Activated naive CD8-positive, alpha-beta T cell treated with anti-CD3 and anti-CD28 coated beads for 36 hours (primary cell): ENCODE measurements at regions not wholly inside any gene's neighbourhood (a gene's known extent, or its start where the extent isn't known, plus 50 kb on each side); places are given as distances from the start of the nearest gene placed in this dataset.
"Not testable (repeated sequence)": the region's sequence is repeated elsewhere in the genome, so short reads cannot be mapped to it uniquely, and the experiment has no call there.

Source experiments
- DNase-seq: peaks from one replicate; pipeline ENCODE4 v3.0.0; 2021
- H3K27ac Mint-ChIP-seq: one replicate; pipeline ENCODE4 v1.8.0; 2022; ENCODE audit warnings: mild to moderate bottlenecking, moderate library complexity, mixed read lengths
- H3K27me3 Mint-ChIP-seq: one replicate; pipeline ENCODE4 v1.8.0; 2022; ENCODE audit warnings: mild to moderate bottlenecking, mixed read lengths
- H3K36me3 Mint-ChIP-seq: one replicate; pipeline ENCODE4 v1.8.0; 2021; ENCODE audit warnings: mild to moderate bottlenecking, mixed read lengths
- H3K4me1 Mint-ChIP-seq: one replicate; pipeline ENCODE4 v1.8.0; 2021; ENCODE audit warnings: mixed read lengths
- H3K4me3 Mint-ChIP-seq: one replicate; pipeline ENCODE4 v1.8.0; 2022; ENCODE audit warnings: mild to moderate bottlenecking, moderate library complexity, mixed read lengths
- H3K9me3 Mint-ChIP-seq: one replicate; pipeline ENCODE4 v1.8.0; 2022; ENCODE audit warnings: mixed read lengths

- Mint-ChIP-seq H3K9me3 (no peaks in the 10 kb centered on the region), H3K4me3 (no peak overlapping the region), H3K27ac (no peak overlapping the region), H3K4me1 (no peaks in the 10 kb centered on the region), H3K27me3 (peaks cover 4% of the 10 kb centered on the region), H3K36me3 (no peaks in the 10 kb centered on the region)
- no peak for DNase-seq
Observed at GRCh38 chr4:128758314-128758922, 51.1 kb upstream of the JADE1 start.

- peaks cover 4% of the 10 kb centered on the region for H3K27me3 Mint-ChIP-seq
- H3K4me3 Mint-ChIP-seq: no peak overlapping the region
- no peak for DNase-seq
- no peaks in the 10 kb centered on the region for H3K4me1 Mint-ChIP-seq
- no peaks in the 10 kb centered on the region for H3K36me3 Mint-ChIP-seq
- H3K9me3 Mint-ChIP-seq: no peaks in the 10 kb centered on the region
- H3K27ac Mint-ChIP-seq: no peak overlapping the region
Observed at GRCh38 chr4:128757712-128758111, 51.8 kb upstream of the JADE1 start.

GRCh38 chr4:128751354-128751753 is 58.1 kb upstream of the JADE1 start:
- Mint-ChIP-seq H3K27ac (no peak overlapping the region), H3K36me3 (no peaks in the 10 kb centered on the region), H3K9me3 (no peaks in the 10 kb centered on the region), H3K27me3 (peaks cover 2% of the 10 kb centered on the region), H3K4me1 (no peaks in the 10 kb centered on the region), H3K4me3 (no peak overlapping the region)
- DNase-seq: no peak

GRCh38 chr4:128741748-128742147 is 67.8 kb upstream of the JADE1 start:
- not testable (repeated sequence) for H3K9me3 Mint-ChIP-seq, H3K4me3 Mint-ChIP-seq, H3K27me3 Mint-ChIP-seq, DNase-seq, H3K36me3 Mint-ChIP-seq, H3K27ac Mint-ChIP-seq, H3K4me1 Mint-ChIP-seq

- no peak overlapping the region for H3K4me3 Mint-ChIP-seq
- H3K9me3 Mint-ChIP-seq: no peaks in the 10 kb centered on the region
- H3K4me1 Mint-ChIP-seq: no peaks in the 10 kb centered on the region
- no peak overlapping the region for H3K27ac Mint-ChIP-seq
- no peaks in the 10 kb centered on the region for H3K27me3 Mint-ChIP-seq
- no peak for DNase-seq
- H3K36me3 Mint-ChIP-seq: no peaks in the 10 kb centered on the region
Observed at GRCh38 chr4:128737098-128737513, 72.4 kb upstream of the JADE1 start.

GRCh38 chr4:128735714-128736113 is 73.8 kb upstream of the JADE1 start:
- no peak for DNase-seq
- Mint-ChIP-seq H3K4me3 (no peak overlapping the region), H3K9me3 (no peaks in the 10 kb centered on the region), H3K27ac (no peak overlapping the region), H3K4me1 (no peaks in the 10 kb centered on the region), H3K36me3 (no peaks in the 10 kb centered on the region), H3K27me3 (no peaks in the 10 kb centered on the region)

- no peak for DNase-seq
- Mint-ChIP-seq H3K27ac (no peak overlapping the region), H3K27me3 (no peaks in the 10 kb centered on the region), H3K4me3 (no peak overlapping the region), H3K9me3 (no peaks in the 10 kb centered on the region), H3K36me3 (no peaks in the 10 kb centered on the region), H3K4me1 (no peaks in the 10 kb centered on the region)
Observed at GRCh38 chr4:128728190-128728589, 81.3 kb upstream of the JADE1 start.

GRCh38 chr4:128727658-128728057 is 81.8 kb upstream of the JADE1 start:
- Mint-ChIP-seq H3K9me3 (no peaks in the 10 kb centered on the region), H3K4me1 (no peaks in the 10 kb centered on the region), H3K27ac (no peak overlapping the region), H3K27me3 (no peaks in the 10 kb centered on the region), H3K4me3 (no peak overlapping the region), H3K36me3 (no peaks in the 10 kb centered on the region)
- no peak for DNase-seq

GRCh38 chr4:128725405-128726055 is 84.0 kb upstream of the JADE1 start:
- Mint-ChIP-seq H3K27me3 (no peaks in the 10 kb centered on the region), H3K4me1 (no peaks in the 10 kb centered on the region), H3K4me3 (no peak overlapping the region), H3K36me3 (no peaks in the 10 kb centered on the region), H3K9me3 (no peaks in the 10 kb centered on the region), H3K27ac (no peak overlapping the region)
- DNase-seq: no peak

- DNase-seq: no peak
- no peak overlapping the region for H3K4me3 Mint-ChIP-seq
- peaks cover 4% of the 10 kb centered on the region for H3K27me3 Mint-ChIP-seq
- H3K36me3 Mint-ChIP-seq: no peaks in the 10 kb centered on the region
- H3K27ac Mint-ChIP-seq: no peak overlapping the region
- no peaks in the 10 kb centered on the region for H3K9me3 Mint-ChIP-seq
- H3K4me1 Mint-ChIP-seq: no peaks in the 10 kb centered on the region
Observed at GRCh38 chr4:128722911-128723310, 86.6 kb upstream of the JADE1 start.

GRCh38 chr4:128721896-128722295 is 87.6 kb upstream of the JADE1 start:
- H3K4me3 Mint-ChIP-seq: no peak overlapping the region
- no peaks in the 10 kb centered on the region for H3K4me1 Mint-ChIP-seq
- H3K27ac Mint-ChIP-seq: no peak overlapping the region
- DNase-seq: no peak
- H3K36me3 Mint-ChIP-seq: no peaks in the 10 kb centered on the region
- H3K9me3 Mint-ChIP-seq: no peaks in the 10 kb centered on the region
- peaks cover 4% of the 10 kb centered on the region for H3K27me3 Mint-ChIP-seq

GRCh38 chr4:128720270-128720669 is 89.2 kb upstream of the JADE1 start:
- no peaks in the 10 kb centered on the region for H3K9me3 Mint-ChIP-seq
- H3K4me3 Mint-ChIP-seq: no peak overlapping the region
- no peaks in the 10 kb centered on the region for H3K36me3 Mint-ChIP-seq
- DNase-seq: no peak
- no peak overlapping the region for H3K27ac Mint-ChIP-seq
- H3K4me1 Mint-ChIP-seq: no peaks in the 10 kb centered on the region
- peaks cover 4% of the 10 kb centered on the region for H3K27me3 Mint-ChIP-seq

- Mint-ChIP-seq H3K27me3 (peaks cover 4% of the 10 kb centered on the region), H3K36me3 (no peaks in the 10 kb centered on the region), H3K4me3 (no peak overlapping the region), H3K4me1 (no peaks in the 10 kb centered on the region), H3K9me3 (no peaks in the 10 kb centered on the region), H3K27ac (no peak overlapping the region)
- DNase-seq: no peak
Observed at GRCh38 chr4:128718768-128719167, 90.7 kb upstream of the JADE1 start.

GRCh38 chr4:128716338-128716737 is 93.2 kb upstream of the JADE1 start:
- Mint-ChIP-seq H3K9me3 (no peaks in the 10 kb centered on the region), H3K4me1 (no peaks in the 10 kb centered on the region), H3K4me3 (no peak overlapping the region), H3K27me3 (peaks cover 4% of the 10 kb centered on the region), H3K27ac (no peak overlapping the region), H3K36me3 (no peaks in the 10 kb centered on the region)
- DNase-seq: no peak

- Mint-ChIP-seq H3K4me1 (no peaks in the 10 kb centered on the region), H3K4me3 (no peak overlapping the region), H3K9me3 (no peaks in the 10 kb centered on the region), H3K27me3 (peaks cover 4% of the 10 kb centered on the region), H3K27ac (no peak overlapping the region), H3K36me3 (no peaks in the 10 kb centered on the region)
- no peak for DNase-seq
Observed at GRCh38 chr4:128715616-128716015, 93.9 kb upstream of the JADE1 start.

- DNase-seq: no peak
- H3K4me1 Mint-ChIP-seq: peaks cover 6% of the 10 kb centered on the region
- H3K27ac Mint-ChIP-seq: no peak overlapping the region
- H3K27me3 Mint-ChIP-seq: no peaks in the 10 kb centered on the region
- H3K9me3 Mint-ChIP-seq: no peaks in the 10 kb centered on the region
- no peaks in the 10 kb centered on the region for H3K36me3 Mint-ChIP-seq
- H3K4me3 Mint-ChIP-seq: no peak overlapping the region
Observed at GRCh38 chr4:128711361-128711760, 98.1 kb upstream of the JADE1 start.
